ENCODE measurements at regions not wholly inside any gene's neighbourhood (a gene's known extent, or its start where the extent isn't known, plus 50 kb on each side); places are given as distances from the start of the nearest gene placed in this dataset.

DNA sequence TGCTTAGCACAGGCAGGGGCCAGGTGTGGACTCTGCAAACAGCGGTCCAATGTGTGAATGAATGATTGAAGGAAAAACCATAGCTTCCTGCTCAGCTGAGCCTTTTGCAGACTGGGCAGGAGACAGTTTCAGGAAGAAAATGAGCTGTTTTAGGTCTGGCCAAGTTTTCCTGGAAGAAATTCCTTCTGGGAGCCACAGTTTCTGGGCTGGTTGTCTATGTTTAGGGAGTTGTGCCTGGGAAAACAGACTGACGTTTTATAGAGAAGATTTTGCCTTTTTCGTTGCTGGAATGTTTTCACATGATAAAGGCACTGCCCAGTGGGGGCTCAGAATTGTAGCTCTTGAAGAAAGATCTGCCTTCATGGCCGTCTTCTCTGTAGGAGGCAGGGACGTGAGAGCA lies 255.1 kb downstream of the CCSER2 start (continued):
- TF ChIP-seq ZNF654 (tag by site-specific recombination; IDR thresholded peaks at IDR 0.05; ENCODE audit: low read depth) (no peak), ZNF292 (tag by site-specific recombination; IDR thresholded peaks at IDR 0.05; ENCODE audit: borderline replicate concordance, low read depth) (no peak), FEZF1 (tag by site-specific recombination; IDR thresholded peaks at IDR 0.05) (no peak), ZNF10 (tag by site-specific recombination; IDR thresholded peaks at IDR 0.05) (no peak), MEIS1 (CRISPR knock-in tag; IDR thresholded peaks at IDR 0.05; ENCODE audit: borderline replicate concordance) (no peak)

DNA sequence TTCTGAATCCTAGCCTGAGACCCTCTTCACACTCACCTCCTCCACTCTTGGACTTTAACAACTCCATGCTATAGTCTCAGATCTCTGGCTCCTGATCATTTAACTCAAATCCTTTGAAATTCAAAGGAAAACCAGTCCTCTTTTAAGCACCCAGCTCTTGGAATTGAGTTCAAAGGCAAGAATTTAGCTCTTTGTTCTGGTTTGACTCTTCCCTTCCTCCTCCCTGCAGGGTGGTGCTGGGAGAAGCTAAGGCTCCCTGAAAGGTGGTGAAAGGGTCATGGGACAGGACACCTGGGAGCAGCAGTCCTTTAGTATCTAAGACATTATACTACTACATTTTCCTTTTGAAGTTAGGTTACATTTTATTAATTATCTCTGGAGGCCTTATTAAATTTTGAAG lies 259.4 kb downstream of the CCSER2 start:
- H3K9me3 ChIP-seq (ENCODE audit: control insufficient read depth, insufficient read depth, low read depth, low read length): no peaks in the 10 kb centered on the region
- no peak overlapping the region for H3K4me3 ChIP-seq (ENCODE audit: low read depth, low read length)
- H3K4me1 ChIP-seq (ENCODE audit: control insufficient read depth, insufficient read depth, low read length): no peaks in the 10 kb centered on the region
- no peak for TF ChIP-seq ZNF473 (tag by site-specific recombination; IDR thresholded peaks at IDR 0.05)
- TF ChIP-seq, protein P1, sequence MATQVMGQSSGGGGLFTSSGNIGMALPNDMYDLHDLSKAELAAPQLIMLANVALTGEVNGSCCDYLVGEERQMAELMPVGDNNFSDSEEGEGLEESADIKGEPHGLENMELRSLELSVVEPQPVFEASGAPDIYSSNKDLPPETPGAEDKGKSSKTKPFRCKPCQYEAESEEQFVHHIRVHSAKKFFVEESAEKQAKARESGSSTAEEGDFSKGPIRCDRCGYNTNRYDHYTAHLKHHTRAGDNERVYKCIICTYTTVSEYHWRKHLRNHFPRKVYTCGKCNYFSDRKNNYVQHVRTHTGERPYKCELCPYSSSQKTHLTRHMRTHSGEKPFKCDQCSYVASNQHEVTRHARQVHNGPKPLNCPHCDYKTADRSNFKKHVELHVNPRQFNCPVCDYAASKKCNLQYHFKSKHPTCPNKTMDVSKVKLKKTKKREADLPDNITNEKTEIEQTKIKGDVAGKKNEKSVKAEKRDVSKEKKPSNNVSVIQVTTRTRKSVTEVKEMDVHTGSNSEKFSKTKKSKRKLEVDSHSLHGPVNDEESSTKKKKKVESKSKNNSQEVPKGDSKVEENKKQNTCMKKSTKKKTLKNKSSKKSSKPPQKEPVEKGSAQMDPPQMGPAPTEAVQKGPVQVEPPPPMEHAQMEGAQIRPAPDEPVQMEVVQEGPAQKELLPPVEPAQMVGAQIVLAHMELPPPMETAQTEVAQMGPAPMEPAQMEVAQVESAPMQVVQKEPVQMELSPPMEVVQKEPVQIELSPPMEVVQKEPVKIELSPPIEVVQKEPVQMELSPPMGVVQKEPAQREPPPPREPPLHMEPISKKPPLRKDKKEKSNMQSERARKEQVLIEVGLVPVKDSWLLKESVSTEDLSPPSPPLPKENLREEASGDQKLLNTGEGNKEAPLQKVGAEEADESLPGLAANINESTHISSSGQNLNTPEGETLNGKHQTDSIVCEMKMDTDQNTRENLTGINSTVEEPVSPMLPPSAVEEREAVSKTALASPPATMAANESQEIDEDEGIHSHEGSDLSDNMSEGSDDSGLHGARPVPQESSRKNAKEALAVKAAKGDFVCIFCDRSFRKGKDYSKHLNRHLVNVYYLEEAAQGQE (tag by site-specific recombination; IDR thresholded peaks at IDR 0.05): no peak
- TF ChIP-seq, protein P2, sequence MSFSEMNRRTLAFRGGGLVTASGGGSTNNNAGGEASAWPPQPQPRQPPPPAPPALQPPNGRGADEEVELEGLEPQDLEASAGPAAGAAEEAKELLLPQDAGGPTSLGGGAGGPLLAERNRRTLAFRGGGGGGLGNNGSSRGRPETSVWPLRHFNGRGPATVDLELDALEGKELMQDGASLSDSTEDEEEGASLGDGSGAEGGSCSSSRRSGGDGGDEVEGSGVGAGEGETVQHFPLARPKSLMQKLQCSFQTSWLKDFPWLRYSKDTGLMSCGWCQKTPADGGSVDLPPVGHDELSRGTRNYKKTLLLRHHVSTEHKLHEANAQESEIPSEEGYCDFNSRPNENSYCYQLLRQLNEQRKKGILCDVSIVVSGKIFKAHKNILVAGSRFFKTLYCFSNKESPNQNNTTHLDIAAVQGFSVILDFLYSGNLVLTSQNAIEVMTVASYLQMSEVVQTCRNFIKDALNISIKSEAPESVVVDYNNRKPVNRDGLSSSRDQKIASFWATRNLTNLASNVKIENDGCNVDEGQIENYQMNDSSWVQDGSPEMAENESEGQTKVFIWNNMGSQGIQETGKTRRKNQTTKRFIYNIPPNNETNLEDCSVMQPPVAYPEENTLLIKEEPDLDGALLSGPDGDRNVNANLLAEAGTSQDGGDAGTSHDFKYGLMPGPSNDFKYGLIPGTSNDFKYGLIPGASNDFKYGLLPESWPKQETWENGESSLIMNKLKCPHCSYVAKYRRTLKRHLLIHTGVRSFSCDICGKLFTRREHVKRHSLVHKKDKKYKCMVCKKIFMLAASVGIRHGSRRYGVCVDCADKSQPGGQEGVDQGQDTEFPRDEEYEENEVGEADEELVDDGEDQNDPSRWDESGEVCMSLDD (tag by site-specific recombination; IDR thresholded peaks at IDR 0.05): no peak
- no peak for TF ChIP-seq ZFHX2 (tag by site-specific recombination; conservative IDR thresholded peaks at IDR 0.05)
- TF ChIP-seq, protein P3, sequence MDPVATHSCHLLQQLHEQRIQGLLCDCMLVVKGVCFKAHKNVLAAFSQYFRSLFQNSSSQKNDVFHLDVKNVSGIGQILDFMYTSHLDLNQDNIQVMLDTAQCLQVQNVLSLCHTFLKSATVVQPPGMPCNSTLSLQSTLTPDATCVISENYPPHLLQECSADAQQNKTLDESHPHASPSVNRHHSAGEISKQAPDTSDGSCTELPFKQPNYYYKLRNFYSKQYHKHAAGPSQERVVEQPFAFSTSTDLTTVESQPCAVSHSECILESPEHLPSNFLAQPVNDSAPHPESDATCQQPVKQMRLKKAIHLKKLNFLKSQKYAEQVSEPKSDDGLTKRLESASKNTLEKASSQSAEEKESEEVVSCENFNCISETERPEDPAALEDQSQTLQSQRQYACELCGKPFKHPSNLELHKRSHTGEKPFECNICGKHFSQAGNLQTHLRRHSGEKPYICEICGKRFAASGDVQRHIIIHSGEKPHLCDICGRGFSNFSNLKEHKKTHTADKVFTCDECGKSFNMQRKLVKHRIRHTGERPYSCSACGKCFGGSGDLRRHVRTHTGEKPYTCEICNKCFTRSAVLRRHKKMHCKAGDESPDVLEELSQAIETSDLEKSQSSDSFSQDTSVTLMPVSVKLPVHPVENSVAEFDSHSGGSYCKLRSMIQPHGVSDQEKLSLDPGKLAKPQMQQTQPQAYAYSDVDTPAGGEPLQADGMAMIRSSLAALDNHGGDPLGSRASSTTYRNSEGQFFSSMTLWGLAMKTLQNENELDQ (tag by site-specific recombination; IDR thresholded peaks at IDR 0.05; ENCODE audit: low read depth): no peak
- no peak for TF ChIP-seq ZNF510 (tag by site-specific recombination; IDR thresholded peaks at IDR 0.05; ENCODE audit: insufficient replicate concordance)
- TF ChIP-seq ZNF335 (tag by site-specific recombination; conservative IDR thresholded peaks at IDR 0.05): no peak
- TF ChIP-seq KLF10 (tag by site-specific recombination; IDR thresholded peaks at IDR 0.05): no peak
- TF ChIP-seq, protein P4, sequence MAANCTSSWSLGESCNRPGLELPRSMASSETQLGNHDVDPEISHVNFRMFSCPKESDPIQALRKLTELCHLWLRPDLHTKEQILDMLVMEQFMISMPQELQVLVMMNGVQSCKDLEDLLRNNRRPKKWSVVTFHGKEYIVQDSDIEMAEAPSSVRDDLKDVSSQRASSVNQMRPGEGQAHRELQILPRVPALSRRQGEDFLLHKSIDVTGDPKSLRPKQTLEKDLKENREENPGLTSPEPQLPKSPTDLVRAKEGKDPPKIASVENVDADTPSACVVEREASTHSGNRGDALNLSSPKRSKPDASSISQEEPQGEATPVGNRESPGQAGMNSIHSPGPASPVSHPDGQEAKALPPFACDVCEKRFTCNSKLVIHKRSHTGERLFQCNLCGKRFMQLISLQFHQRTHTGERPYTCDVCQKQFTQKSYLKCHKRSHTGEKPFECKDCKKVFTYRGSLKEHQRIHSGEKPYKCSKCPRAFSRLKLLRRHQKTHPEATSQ (tag by site-specific recombination; IDR thresholded peaks at IDR 0.05): no peak
- TF ChIP-seq RBAK (tag by site-specific recombination; IDR thresholded peaks at IDR 0.05): no peak
- no peak for TF ChIP-seq BCL11A (tag by site-specific recombination; IDR thresholded peaks at IDR 0.05; ENCODE audit: low read depth)
- no peak for TF ChIP-seq KLF1 (tag by site-specific recombination; IDR thresholded peaks at IDR 0.05)
- no peak for TF ChIP-seq TCF7L2 (IDR thresholded peaks at IDR 0.05; ENCODE audit: borderline replicate concordance, low read depth, low read length)
- TF ChIP-seq ZNF157 (tag by site-specific recombination; IDR thresholded peaks at IDR 0.05): no peak
- H3K36me3 ChIP-seq (ENCODE audit: control insufficient read depth in 2 of 2, insufficient read depth in 1 of 2, low read length in 2 of 2): no peaks in the 10 kb centered on the region
- CTCF ChIA-PET: interaction anchor here (0.9 kb wide), 1 partner anchor 128 kb away, joined by 3 read pairs; no protein-coding TSS in a partner anchor
- POLR2A ChIA-PET: no interaction called here
- no peak overlapping the region for H3K27ac ChIP-seq (ENCODE audit: extremely low read depth, low read depth, low read length)
